HG03039 (cell line): ENCODE measurements at regions not wholly inside any gene's neighbourhood (a gene's known extent, or its start where the extent isn't known, plus 50 kb on each side); places are given as distances from the start of the nearest gene placed in this dataset.

ENCODE experiments used
- ATAC-seq: cut with Tn5 transposase; IDR thresholded peaks from one replicate; pipeline ENCODE4 v1.9.1; 2021; ENCODE audit warnings: mild to moderate bottlenecking, moderate library complexity; ENCODE audit not compliant: unreplicated experiment

DNA sequence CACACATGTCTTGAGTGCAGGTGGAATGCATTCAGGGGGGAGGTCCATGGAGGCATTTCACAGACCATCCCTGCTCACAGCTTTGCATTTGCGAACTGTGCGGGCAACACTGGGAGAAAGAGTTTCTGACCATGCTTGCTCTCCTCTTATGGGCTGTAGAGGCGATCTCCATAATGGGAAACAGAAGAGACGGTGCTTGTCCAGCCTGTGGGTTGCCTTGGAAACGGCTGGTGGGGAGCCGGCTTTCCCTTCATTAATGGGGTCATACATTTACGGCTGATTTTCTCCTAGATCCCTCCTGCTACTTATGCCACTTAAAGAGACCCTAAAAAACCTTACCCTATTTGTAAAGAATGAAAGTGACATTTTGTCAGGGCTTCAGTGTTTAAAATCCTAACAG lies 147.4 kb downstream of the SOX11 start:
- no peak for ATAC-seq

DNA sequence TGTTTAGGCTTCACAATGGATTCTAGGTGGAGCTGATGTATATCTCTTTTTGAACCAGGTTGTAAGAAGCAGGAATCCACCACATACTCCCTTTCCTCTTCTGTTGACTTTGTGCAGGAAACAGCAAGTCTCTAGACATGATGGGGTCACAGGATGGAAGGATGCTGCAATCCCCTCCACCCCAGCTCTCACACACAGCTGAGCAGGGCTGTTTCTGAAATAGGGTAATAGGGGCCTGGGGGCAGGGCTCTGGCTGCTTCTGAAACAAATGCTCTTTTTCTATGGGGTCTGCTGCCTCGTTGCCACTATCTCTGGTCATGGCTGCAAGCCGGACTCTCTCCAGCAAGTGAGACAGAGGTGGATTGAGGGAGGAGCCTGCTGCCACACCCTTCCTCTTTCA lies 148.9 kb downstream of the SOX11 start:
- no peak for ATAC-seq

- ATAC-seq = no peak
Observed at GRCh38 chr2:5842326-5842725, 150.1 kb downstream of the SOX11 start.

DNA sequence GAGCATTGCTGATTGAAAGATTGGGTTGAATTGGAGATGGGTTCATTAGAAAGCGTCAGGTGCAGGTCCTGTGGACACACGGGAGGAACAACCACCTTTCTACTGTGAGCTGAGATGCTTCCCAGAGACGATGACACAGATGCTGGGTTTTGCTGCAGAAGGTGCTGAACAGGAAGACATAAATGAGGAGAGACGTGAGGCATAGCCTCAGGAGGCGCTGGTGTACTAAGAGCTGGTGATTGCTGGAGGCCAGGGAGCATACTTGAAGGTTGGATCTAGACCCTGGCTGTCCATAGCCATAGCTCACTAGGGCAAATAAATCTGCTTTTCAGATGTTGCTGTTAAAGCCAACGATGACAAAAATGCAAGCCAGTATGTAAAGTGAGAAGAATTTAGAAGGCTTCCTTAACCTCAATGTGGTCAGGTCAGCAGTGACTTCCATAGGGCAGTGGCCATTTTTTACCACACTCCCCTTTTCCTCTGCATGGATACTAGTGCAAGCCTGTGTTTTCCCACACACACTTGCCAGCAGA lies 153.7 kb downstream of the SOX11 start:
- ATAC-seq = no peak

DNA sequence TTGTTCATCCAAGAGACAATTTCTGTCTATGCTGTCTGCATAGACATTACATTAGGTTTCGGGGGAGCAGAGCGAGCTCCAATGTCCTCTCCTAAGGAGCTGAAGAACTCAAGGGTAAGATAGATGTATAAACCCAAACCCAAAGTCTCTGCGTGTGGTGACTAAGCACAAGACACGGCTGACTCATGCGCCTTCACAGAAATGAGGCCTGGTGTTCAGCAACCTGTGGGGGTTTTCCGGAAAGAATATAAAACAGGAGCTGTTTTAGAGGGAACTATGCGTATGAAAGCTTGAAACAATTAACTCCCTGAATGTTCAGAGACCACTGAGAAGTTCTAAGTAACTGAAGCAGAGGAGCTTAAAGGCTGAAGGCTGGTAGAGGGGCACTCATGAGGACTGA lies 154.7 kb downstream of the SOX11 start:
- no peak for ATAC-seq

DNA sequence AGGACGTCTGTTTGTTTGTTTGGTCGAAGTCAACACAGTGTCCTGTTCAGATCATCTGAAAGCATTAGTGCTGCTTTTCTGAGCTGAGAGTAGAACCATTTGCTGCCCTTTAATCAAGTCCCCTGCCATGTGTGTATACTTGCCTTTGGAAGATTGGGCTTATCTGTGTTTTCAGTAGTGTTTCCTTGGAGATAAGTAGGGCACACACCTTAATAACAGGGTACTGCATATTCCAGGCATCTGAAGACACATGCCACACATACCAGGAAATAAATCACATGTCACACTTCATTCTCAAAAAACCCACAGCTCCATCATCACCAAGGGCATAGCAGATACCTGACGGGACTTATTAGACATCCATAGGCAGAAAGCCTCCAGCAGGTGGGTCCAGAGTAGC lies 157.4 kb downstream of the SOX11 start:
- ATAC-seq = no peak

GRCh38 chr2:5851410-5851809 lies 159.2 kb downstream of the SOX11 start:
- ATAC-seq = no peak

DNA sequence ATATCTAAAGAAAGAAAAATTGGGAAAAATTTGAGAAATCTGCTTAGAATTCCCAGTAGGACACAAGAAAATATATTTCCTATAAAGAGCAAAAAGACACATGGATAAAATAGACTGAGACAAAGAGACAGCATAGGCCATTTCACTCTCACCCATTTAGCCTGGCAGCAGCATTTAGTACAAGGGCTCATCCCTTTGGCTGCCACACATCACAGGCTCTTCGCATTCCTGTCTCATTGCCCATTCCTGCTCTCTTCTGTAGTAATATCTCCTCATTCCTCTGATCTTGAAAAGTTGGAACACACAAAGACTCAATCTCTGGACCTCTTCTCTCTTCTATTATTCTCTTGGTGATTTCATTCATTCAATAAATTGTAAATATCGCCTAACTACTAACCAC lies 162.6 kb downstream of the SOX11 start:
- ATAC-seq = no peak

- ATAC-seq = no peak
Observed at GRCh38 chr2:5867056-5867455, 174.9 kb downstream of the SOX11 start.

GRCh38 chr2:5868931-5869330 lies 176.7 kb downstream of the SOX11 start:
- no peak for ATAC-seq

DNA sequence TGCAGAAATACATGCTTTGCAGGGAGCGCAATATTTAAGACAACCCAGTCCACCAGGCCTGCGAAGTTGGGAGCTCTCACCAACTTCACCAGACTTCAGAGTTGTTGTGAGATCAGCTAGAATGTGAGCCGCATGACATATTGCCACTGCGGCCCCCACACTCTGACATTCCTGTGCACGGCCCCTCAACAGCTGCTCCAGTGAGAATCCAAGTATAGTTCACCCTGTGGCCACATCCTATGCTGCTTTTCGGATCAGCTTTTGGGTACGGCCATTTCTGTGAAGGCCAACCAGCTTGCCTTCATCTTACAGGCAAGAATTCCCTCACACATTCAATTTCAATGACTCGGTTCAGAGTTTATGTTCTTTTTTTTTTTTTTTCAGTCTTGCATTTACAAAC lies 177.8 kb downstream of the SOX11 start:
- ATAC-seq = no peak

DNA sequence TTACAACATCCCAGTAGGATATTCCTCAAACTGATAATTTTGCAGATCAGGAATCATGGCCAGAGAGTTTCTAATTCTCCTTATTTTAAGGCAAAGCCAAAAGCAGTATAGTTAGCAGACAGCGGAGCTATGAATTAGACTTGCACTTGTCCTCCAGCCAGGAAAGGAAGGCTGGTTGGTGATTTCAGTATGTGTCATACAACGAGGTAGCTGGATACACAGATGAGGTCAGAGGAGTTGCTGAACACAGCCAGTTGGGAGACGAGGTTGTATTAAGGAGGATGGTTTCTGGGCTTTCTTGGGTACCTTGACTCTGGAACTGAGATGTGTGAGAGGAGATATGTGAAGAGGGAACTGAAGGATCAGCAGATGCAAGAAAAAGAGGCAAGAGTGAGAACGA lies 185.2 kb downstream of the SOX11 start:
- ATAC-seq = no peak

DNA sequence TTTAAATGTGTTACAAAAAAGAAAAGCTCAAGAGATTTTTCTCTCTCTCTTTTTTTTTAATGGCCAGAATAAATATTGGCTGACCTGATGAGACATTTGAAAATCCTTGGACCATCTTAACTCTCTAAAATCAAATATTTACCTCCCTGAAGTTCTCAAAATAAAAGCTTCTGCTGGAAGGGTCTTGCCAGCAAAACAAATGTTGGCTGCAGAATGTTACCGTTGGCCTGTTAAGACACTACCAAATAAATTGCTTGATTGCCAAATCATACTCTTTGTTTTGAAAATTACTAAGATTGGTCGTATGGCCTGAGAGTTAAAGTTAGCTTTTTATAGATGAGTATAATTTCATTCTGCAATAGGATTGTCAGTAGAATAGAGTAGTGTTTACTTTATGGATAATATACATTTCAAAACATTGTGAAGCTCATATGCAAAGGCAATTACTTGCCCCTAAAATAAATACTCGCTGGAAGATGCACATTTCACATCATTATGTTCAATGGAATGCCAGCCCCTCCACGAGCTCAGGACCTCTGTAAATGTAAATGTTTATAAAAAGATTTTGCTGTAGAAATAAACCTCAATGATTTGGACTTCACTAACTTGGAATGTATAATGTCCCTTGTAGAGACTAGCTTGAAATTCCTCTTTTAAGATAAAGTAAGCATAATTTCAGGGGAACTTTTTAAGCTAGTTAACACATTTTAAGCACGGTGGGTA lies 193.4 kb downstream of the SOX11 start:
- no peak for ATAC-seq

GRCh38 chr2:5886462-5886861 lies 194.3 kb downstream of the SOX11 start:
- no peak for ATAC-seq

DNA sequence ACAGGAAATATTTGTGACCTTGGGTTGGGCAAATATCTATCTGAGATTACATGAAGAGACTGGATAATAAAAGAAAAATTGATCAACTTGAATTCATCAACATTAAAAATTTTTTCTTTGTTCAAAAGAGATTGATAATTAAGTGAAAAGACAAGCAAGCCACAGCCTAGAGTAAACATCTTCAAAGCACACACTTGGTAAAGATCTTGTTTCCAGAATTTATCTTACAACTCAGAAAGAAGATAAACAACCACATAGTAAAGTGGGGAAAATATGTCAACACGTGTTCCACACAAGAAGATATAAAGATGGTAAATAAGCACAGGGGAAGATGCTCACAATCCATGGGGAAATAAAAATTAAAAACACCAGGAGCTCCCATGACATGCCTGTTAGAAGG lies 195.9 kb downstream of the SOX11 start:
- no peak for ATAC-seq

DNA sequence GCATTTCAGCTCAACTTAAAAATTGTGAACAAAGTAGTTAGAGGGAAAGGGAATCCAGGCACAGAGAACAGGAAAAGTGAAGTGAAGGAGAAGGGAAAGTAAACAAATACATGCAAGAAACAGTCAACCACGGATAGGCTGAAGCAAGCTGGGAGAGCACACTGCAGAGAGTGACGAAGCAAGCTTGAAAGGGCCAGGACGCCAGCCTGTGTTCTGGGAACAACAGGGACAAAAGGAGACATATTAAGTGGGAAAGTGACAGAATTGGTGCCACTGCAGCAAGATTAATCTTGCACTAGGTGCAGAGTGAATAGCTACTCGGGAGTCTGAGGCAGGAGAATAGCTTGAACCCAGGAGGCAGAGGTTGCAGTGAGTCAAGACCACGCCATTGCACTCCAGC lies 197.3 kb downstream of the SOX11 start:
- no peak for ATAC-seq

- ATAC-seq = no peak
Observed at GRCh38 chr2:5894355-5894754, 202.2 kb downstream of the SOX11 start.

DNA sequence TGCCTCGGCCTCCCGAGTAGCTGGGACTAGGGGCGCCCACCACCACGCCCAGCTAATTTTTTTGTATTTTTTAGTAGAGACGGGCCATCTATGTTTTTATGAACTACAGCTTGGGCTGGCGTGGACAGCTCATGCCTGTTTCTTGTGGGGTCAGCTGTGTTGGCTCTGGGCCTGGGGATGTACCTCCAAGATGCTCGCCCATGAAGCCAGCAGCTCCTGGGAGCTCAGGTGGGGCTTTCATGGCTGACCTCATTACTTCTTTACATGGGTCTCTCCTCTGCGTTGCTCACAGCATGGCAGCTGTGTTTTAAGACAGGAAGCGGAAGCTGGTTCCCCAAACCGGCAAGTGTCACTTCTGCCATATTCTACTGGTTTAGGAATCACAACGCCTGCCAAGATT lies 203.1 kb downstream of the SOX11 start:
- no peak for ATAC-seq

DNA sequence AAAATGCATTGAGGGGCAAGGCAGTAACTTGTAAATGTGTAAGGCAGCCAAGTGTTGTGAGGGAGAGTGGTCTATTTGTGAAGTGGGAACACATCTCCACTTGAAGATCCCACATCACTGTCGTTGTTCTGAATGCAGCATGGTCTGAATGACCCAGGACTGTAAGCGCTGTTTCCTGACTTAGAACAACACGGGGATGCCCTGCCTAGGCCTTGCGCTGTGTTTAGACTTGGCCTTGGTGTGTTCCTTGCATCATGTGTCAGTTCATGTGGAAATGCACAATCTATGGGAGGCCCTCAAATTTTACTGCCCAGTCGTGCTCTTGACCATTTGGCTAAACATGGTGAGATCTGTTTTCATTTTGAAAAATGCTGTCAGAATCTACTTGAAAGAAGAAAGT lies 205.1 kb downstream of the SOX11 start:
- no peak for ATAC-seq

- no peak for ATAC-seq
Observed at GRCh38 chr2:5898667-5899066, 206.5 kb downstream of the SOX11 start.

DNA sequence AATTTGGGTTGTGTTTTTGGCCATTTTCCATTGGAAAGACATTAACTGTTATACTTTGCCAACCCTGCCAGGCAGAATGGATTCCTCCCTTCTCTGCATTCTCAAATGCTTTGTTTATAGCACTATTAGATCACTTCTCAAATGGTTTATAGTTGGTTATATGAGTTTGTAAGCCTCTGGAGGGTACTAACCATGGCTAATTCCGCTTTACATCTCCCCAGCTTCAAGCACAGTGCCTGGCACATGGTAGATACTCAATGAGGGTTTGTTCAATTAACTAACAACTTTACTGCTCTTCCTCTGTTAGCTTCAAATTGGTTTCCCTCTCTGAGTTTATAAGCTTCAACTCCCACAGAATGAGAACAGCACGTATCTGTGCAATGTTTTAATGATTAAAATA lies 213.5 kb downstream of the SOX11 start:
- ATAC-seq = no peak

GRCh38 chr2:5908071-5908470 lies 215.9 kb downstream of the SOX11 start:
- no peak for ATAC-seq

DNA sequence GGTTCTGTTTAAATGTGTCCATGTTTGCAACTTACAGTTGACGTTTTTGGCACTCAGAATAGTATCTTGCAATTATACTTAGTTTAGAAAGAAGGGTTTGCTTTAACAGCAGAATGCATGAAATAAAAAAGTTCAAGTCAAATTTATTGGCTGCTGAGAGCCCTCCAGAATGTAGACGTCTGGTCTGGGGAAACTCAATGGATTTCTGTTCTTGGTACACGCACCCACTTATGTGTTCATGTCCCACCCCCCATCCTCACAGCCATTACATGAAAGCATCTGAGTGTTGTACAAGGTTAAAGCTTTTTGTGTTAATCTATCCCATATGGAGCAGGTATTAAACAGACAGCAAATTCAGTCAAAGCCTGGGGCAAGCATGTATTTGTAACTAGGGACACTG lies 219.5 kb downstream of the SOX11 start:
- no peak for ATAC-seq
